ENCODE measurements at regions not wholly inside any gene's neighbourhood (a gene's known extent, or its start where the extent isn't known, plus 50 kb on each side); places are given as distances from the start of the nearest gene placed in this dataset.
"Not testable (repeated sequence)": the region's sequence is repeated elsewhere in the genome, so short reads cannot be mapped to it uniquely, and the experiment has no call there.

- POLR2A ChIA-PET = no interaction called here
- DNase-seq (no peak), ATAC-seq (no peak)
- Mint-ChIP-seq H3K4me1 (ENCODE audit: low read depth) (no peaks in the 10 kb centered on the region), H3K4me3 (no peak overlapping the region), H3K9me3 (peaks cover 4% of the 10 kb centered on the region), H3K36me3 (ENCODE audit: low read depth) (no peaks in the 10 kb centered on the region), H3K27ac (no peak overlapping the region), H3K27me3 (peaks cover 4% of the 10 kb centered on the region)
- CTCF ChIA-PET = no interaction called here
- TF ChIP-seq CTCF (IDR thresholded peaks at IDR 0.05) = no peak
- intact Hi-C loops (cut with micrococcal nuclease) = no loop called here
These were observed 62.4 kb upstream of the RBM24 start for GRCh38 chr6:17218749-17219093.

GRCh38 chr6:17219098-17219497 is 62.1 kb upstream of the RBM24 start:
- ChIA-PET CTCF (no interaction called here), POLR2A (no interaction called here)
- no peak for DNase-seq
- TF ChIP-seq CTCF (IDR thresholded peaks at IDR 0.05) = no peak
- H3K27ac Mint-ChIP-seq = no peak overlapping the region
- H3K9me3 Mint-ChIP-seq = peaks cover 5% of the 10 kb centered on the region
- no peak overlapping the region for H3K4me3 Mint-ChIP-seq
- intact Hi-C loops (cut with micrococcal nuclease) = no loop called here
- ATAC-seq = no peak
- H3K27me3 Mint-ChIP-seq = peaks cover 4% of the 10 kb centered on the region
- H3K36me3 Mint-ChIP-seq (ENCODE audit: low read depth) = no peaks in the 10 kb centered on the region
- no peaks in the 10 kb centered on the region for H3K4me1 Mint-ChIP-seq (ENCODE audit: low read depth)

- ChIA-PET CTCF (no interaction called here), POLR2A (no interaction called here)
- DNase-seq (no peak), ATAC-seq (no peak)
- intact Hi-C loops (cut with micrococcal nuclease) = no loop called here
- no peaks in the 10 kb centered on the region for H3K36me3 Mint-ChIP-seq (ENCODE audit: low read depth)
- peaks cover 4% of the 10 kb centered on the region for H3K27me3 Mint-ChIP-seq
- no peak overlapping the region for H3K27ac Mint-ChIP-seq
- H3K4me3 Mint-ChIP-seq = no peak overlapping the region
- H3K9me3 Mint-ChIP-seq = peaks cover 6% of the 10 kb centered on the region
- no peak for TF ChIP-seq CTCF (IDR thresholded peaks at IDR 0.05)
- no peaks in the 10 kb centered on the region for H3K4me1 Mint-ChIP-seq (ENCODE audit: low read depth)
These were observed 60.9 kb upstream of the RBM24 start for GRCh38 chr6:17220040-17220910.

- Mint-ChIP-seq H3K36me3 (ENCODE audit: low read depth) (no peaks in the 10 kb centered on the region), H3K27me3 (peaks cover under 1% of the 10 kb centered on the region), H3K9me3 (peaks cover 2% of the 10 kb centered on the region), H3K27ac (no peak overlapping the region), H3K4me3 (no peak overlapping the region), H3K4me1 (ENCODE audit: low read depth) (no peaks in the 10 kb centered on the region)
- intact Hi-C loops (cut with micrococcal nuclease) = no loop called here
- ChIA-PET CTCF (no interaction called here), POLR2A (no interaction called here)
- no peak for ATAC-seq
- no peak for DNase-seq
- no peak for TF ChIP-seq CTCF (IDR thresholded peaks at IDR 0.05)
These were observed 57.1 kb upstream of the RBM24 start for GRCh38 chr6:17224056-17224455.

- H3K9me3 Mint-ChIP-seq; H3K4me3 Mint-ChIP-seq; CTCF ChIA-PET; H3K36me3 Mint-ChIP-seq (ENCODE audit: low read depth); DNase-seq; intact Hi-C loops (cut with micrococcal nuclease); ATAC-seq; H3K27me3 Mint-ChIP-seq; POLR2A ChIA-PET; H3K27ac Mint-ChIP-seq; H3K4me1 Mint-ChIP-seq (ENCODE audit: low read depth): not testable (repeated sequence)
These were observed 56.7 kb upstream of the RBM24 start for GRCh38 chr6:17224501-17224900.
